ENCODE measurements at regions not wholly inside any gene's neighbourhood (a gene's known extent, or its start where the extent isn't known, plus 50 kb on each side); places are given as distances from the start of the nearest gene placed in this dataset.

GRCh38 chr16:9447195-9447551 is 355.7 kb downstream of the HAPSTR1 start (continued):
- TF ChIP-seq, protein P1, sequence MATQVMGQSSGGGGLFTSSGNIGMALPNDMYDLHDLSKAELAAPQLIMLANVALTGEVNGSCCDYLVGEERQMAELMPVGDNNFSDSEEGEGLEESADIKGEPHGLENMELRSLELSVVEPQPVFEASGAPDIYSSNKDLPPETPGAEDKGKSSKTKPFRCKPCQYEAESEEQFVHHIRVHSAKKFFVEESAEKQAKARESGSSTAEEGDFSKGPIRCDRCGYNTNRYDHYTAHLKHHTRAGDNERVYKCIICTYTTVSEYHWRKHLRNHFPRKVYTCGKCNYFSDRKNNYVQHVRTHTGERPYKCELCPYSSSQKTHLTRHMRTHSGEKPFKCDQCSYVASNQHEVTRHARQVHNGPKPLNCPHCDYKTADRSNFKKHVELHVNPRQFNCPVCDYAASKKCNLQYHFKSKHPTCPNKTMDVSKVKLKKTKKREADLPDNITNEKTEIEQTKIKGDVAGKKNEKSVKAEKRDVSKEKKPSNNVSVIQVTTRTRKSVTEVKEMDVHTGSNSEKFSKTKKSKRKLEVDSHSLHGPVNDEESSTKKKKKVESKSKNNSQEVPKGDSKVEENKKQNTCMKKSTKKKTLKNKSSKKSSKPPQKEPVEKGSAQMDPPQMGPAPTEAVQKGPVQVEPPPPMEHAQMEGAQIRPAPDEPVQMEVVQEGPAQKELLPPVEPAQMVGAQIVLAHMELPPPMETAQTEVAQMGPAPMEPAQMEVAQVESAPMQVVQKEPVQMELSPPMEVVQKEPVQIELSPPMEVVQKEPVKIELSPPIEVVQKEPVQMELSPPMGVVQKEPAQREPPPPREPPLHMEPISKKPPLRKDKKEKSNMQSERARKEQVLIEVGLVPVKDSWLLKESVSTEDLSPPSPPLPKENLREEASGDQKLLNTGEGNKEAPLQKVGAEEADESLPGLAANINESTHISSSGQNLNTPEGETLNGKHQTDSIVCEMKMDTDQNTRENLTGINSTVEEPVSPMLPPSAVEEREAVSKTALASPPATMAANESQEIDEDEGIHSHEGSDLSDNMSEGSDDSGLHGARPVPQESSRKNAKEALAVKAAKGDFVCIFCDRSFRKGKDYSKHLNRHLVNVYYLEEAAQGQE (IDR thresholded peaks at IDR 0.05; ENCODE audit: unreplicated experiment): no peak
- TF ChIP-seq POLR2AphosphoS5 (IDR thresholded peaks at IDR 0.05; ENCODE audit: low read depth) (no peak), ETS1 (IDR thresholded peaks at IDR 0.05) (no peak), EZH2 (IDR thresholded peaks at IDR 0.05; ENCODE audit: low read depth, unreplicated experiment) (no peak), CREB1 (CRISPR knock-in tag; IDR thresholded peaks at IDR 0.05; ENCODE audit: low read depth) (no peak), ZNF114 (CRISPR knock-in tag; IDR thresholded peaks at IDR 0.05) (no peak), ZNF331 (CRISPR knock-in tag; IDR thresholded peaks at IDR 0.05; ENCODE audit: low read depth) (no peak), JUNB (IDR thresholded peaks at IDR 0.05; ENCODE audit: unreplicated experiment) (no peak), STAT1 (IDR thresholded peaks at IDR 0.05; ENCODE audit: unreplicated experiment) (no peak), EZH2phosphoT487 (IDR thresholded peaks at IDR 0.05; ENCODE audit: unreplicated experiment) (no peak), NANOG (IDR thresholded peaks at IDR 0.05; ENCODE audit: borderline replicate concordance) (no peak)
- TF ChIP-seq, protein P2, sequence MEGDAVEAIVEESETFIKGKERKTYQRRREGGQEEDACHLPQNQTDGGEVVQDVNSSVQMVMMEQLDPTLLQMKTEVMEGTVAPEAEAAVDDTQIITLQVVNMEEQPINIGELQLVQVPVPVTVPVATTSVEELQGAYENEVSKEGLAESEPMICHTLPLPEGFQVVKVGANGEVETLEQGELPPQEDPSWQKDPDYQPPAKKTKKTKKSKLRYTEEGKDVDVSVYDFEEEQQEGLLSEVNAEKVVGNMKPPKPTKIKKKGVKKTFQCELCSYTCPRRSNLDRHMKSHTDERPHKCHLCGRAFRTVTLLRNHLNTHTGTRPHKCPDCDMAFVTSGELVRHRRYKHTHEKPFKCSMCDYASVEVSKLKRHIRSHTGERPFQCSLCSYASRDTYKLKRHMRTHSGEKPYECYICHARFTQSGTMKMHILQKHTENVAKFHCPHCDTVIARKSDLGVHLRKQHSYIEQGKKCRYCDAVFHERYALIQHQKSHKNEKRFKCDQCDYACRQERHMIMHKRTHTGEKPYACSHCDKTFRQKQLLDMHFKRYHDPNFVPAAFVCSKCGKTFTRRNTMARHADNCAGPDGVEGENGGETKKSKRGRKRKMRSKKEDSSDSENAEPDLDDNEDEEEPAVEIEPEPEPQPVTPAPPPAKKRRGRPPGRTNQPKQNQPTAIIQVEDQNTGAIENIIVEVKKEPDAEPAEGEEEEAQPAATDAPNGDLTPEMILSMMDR (conservative IDR thresholded peaks at IDR 0.05; ENCODE audit: low read depth in 2 of 2): no peak

DNA sequence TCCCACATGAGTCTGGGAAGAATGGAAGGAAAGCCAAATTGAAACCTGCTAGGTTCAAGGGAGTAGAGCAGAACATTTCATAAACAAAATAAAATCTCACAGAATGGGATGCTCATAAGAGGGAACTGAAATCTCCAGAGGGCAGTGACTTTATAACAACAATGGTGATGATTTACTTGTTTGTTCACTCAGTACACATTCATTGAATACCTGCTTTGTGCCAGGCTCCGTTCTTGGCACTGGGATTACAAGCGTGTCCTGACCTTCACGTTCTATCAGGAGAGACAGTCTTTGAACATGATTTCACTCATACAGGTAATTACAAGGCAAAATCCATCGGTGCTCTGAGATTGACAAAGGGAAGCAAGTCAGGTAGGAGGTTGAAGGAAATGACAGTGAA is 356.3 kb downstream of the HAPSTR1 start:
- Histone ChIP-seq H3K79me2 (replicated peaks; ENCODE audit: insufficient read depth) (no peaks in the 10 kb centered on the region), H2AFZ (0 out of 2 replicates have a peak overlapping the region, but pooled peaks have one; percentile 18), H3K36me3 (ENCODE audit: insufficient read depth) (no peaks in the 10 kb centered on the region; the same call in 1 of the 2 replicates), H4K20me1 (replicated peaks; ENCODE audit: insufficient read depth) (no peaks in the 10 kb centered on the region), H3K4me1 (ENCODE audit: insufficient read depth) (peaks cover 8% of the 10 kb centered on the region; the same call in 1 of the 2 replicates), H3K27ac (ENCODE audit: low read depth) (no peak overlapping the region), H3F3A (replicated peaks; ENCODE audit: low read depth) (no peaks in the 10 kb centered on the region), H3K27me3 (ENCODE audit: insufficient read depth) (no peaks in the 10 kb centered on the region), H3K9me2 (ENCODE audit: insufficient read depth) (no peaks in the 10 kb centered on the region), H3K4me2 (no peak overlapping the region), H3K4me3 (no peak overlapping the region)
- Mint-ChIP-seq H3K36me3 (ENCODE audit: low read depth) (no peaks in the 10 kb centered on the region), H3K4me3 (no peak overlapping the region), H3K4me1 (peaks cover 24% of the 10 kb centered on the region), H3K27ac (no peak overlapping the region), H3K9me3 (peaks cover 4% of the 10 kb centered on the region; the same call in 2 of the 3 replicates), H3K27me3 (ENCODE audit: insufficient read depth, low read depth, poor library complexity) (no peaks in the 10 kb centered on the region)
- ATAC-seq (no peak), DNase-seq (ENCODE audit: low spot score) (no peak)
- TF ChIP-seq EZH2 (IDR thresholded peaks at IDR 0.05; ENCODE audit: low read depth, unreplicated experiment) (no peak), CREB1 (CRISPR knock-in tag; IDR thresholded peaks at IDR 0.05; ENCODE audit: low read depth) (no peak)
